ENCODE measurements at regions not wholly inside any gene's neighbourhood (a gene's known extent, or its start where the extent isn't known, plus 50 kb on each side); places are given as distances from the start of the nearest gene placed in this dataset.

GRCh38 chr2:33650171-33650570 lies 51.1 kb upstream of the FAM98A start:
- DNase-seq: no peak

All from NCI-H226 (cell line).